HEK293 (cell line): ENCODE measurements at regions not wholly inside any gene's neighbourhood (a gene's known extent, or its start where the extent isn't known, plus 50 kb on each side); places are given as distances from the start of the nearest gene placed in this dataset.
A peak's percentile ranks its signal among the peaks of the same experiment; 100 is the strongest.

Experiments
- CTCF ChIA-PET: fragments of 350-600 bp; formaldehyde crosslinking; extraction: SDS; loops from one replicate; lab custom pipeline; 2021; ENCODE audit warnings: antibody characterized with exemption; lab: Yijun Ruan, JAX
- POLR2A ChIA-PET: fragments of 300-600 bp; formaldehyde crosslinking; extraction: SDS; loops from one replicate; lab custom pipeline; 2020; ENCODE audit warnings: antibody characterized with exemption, inconsistent platforms; lab: Yijun Ruan, JAX
- H3K27ac ChIP-seq: fragments of 200-500 bp; sonication (Bioruptor generic); 2 replicates; pipeline ENCODE4 v1.5.1; 2014; ENCODE audit warnings: low read depth, low read length, control low read depth, inconsistent platforms; ENCODE audit errors: extremely low read depth
- H3K36me3 ChIP-seq, 2 experiments: fragments of 200-500 bp in 1 of 2; sonication (Bioruptor generic) in 1 of 2; 1 replicate in 1 of 2; 2 replicates in 1 of 2; pipeline ENCODE4 v1.5.1; 2014 to 2017; ENCODE audit warnings: inconsistent platforms in 2 of 2, low read length in 2 of 2; ENCODE audit not compliant: control insufficient read depth in 2 of 2, insufficient read depth in 1 of 2
- H3K4me1 ChIP-seq: fragments of 200-500 bp; sonication (Bioruptor generic); 2 replicates; pipeline ENCODE4 v1.5.1; 2014; ENCODE audit warnings: mild to moderate bottlenecking, low read length, inconsistent platforms; ENCODE audit not compliant: control insufficient read depth, insufficient read depth
- H3K4me3 ChIP-seq: 2 replicates; pipeline ENCODE4 v1.5.1; 2011; ENCODE audit warnings: low read depth, mild to moderate bottlenecking, control low read depth, low read length, moderate library complexity
- H3K9me3 ChIP-seq: fragments of 200-500 bp; sonication (Bioruptor generic); 2 replicates; pipeline ENCODE4 v1.5.1; 2014; ENCODE audit warnings: low read depth, low read length, inconsistent platforms; ENCODE audit not compliant: control insufficient read depth, insufficient read depth
- GLI2 ChIP-seq: fragments of 450-650 bp; formaldehyde crosslinking; IDR thresholded peaks from 2 replicates; pipeline ENCODE4; 2017; ENCODE audit warnings: missing biosample characterization, missing genetic modification characterization, low read depth, borderline replicate concordance
- MYNN ChIP-seq: fragments of 450-650 bp; formaldehyde crosslinking; IDR thresholded peaks from 2 replicates; pipeline ENCODE4 v1.5.1; 2016; ENCODE audit warnings: missing biosample characterization, missing genetic modification characterization, borderline replicate concordance
- OSR2 ChIP-seq: fragments of 450-650 bp; formaldehyde crosslinking; IDR thresholded peaks from 2 replicates; pipeline ENCODE4 v1.5.1; 2016; ENCODE audit warnings: missing biosample characterization, missing genetic modification characterization
- SP7 ChIP-seq: fragments of 450-650 bp; formaldehyde crosslinking; IDR thresholded peaks from 2 replicates; pipeline ENCODE4 v1.5.1; 2016; ENCODE audit warnings: missing biosample characterization, missing genetic modification characterization
- ZBTB7A ChIP-seq: fragments of 450-650 bp; formaldehyde crosslinking; IDR thresholded peaks from 2 replicates; pipeline ENCODE4 v1.5.1; 2016; ENCODE audit warnings: low read depth, missing biosample characterization, missing genetic modification characterization
- ZNF138 ChIP-seq: fragments of 450-650 bp; formaldehyde crosslinking; IDR thresholded peaks from 2 replicates; pipeline ENCODE4 v1.5.1; 2016; ENCODE audit warnings: missing biosample characterization, missing genetic modification characterization, borderline replicate concordance
- ZNF202 ChIP-seq: fragments of 450-650 bp; formaldehyde crosslinking; IDR thresholded peaks from 2 replicates; pipeline ENCODE4 v1.5.1; 2016; ENCODE audit warnings: missing biosample characterization, missing genetic modification characterization, borderline replicate concordance
- ZNF239 ChIP-seq: fragments of 450-650 bp; formaldehyde crosslinking; IDR thresholded peaks from 2 replicates; pipeline ENCODE4 v1.5.1; 2016; ENCODE audit warnings: missing biosample characterization, missing genetic modification characterization
- ZNF302 ChIP-seq: fragments of 450-650 bp; formaldehyde crosslinking; IDR thresholded peaks from 2 replicates; pipeline ENCODE4 v1.5.1; 2016; ENCODE audit warnings: missing biosample characterization, missing genetic modification characterization, low read depth
- ZNF366 ChIP-seq: fragments of 450-650 bp; formaldehyde crosslinking; conservative IDR thresholded peaks from 2 replicates; pipeline ENCODE4 v1.5.1; 2016; ENCODE audit warnings: missing biosample characterization, missing genetic modification characterization
- ZNF48 ChIP-seq: fragments of 450-650 bp; formaldehyde crosslinking; IDR thresholded peaks from 2 replicates; pipeline ENCODE4 v1.5.1; 2016; ENCODE audit warnings: missing biosample characterization, missing genetic modification characterization
- ZNF558 ChIP-seq: fragments of 450-650 bp; formaldehyde crosslinking; IDR thresholded peaks from 2 replicates; pipeline ENCODE4 v1.5.1; 2016; ENCODE audit warnings: missing biosample characterization, missing genetic modification characterization
- ZNF610 ChIP-seq: fragments of 450-650 bp; formaldehyde crosslinking; IDR thresholded peaks from 2 replicates; pipeline ENCODE4 v1.5.1; 2016; ENCODE audit warnings: missing biosample characterization, missing genetic modification characterization, borderline replicate concordance
- ZNF664 ChIP-seq: fragments of 450-650 bp; formaldehyde crosslinking; IDR thresholded peaks from 2 replicates; pipeline ENCODE4 v1.5.1; 2016; ENCODE audit warnings: missing biosample characterization, missing genetic modification characterization
- ZNF837 ChIP-seq: fragments of 450-650 bp; formaldehyde crosslinking; IDR thresholded peaks from 2 replicates; pipeline ENCODE4 v1.5.1; 2016; ENCODE audit warnings: missing biosample characterization, missing genetic modification characterization
- TF ChIP-seq, protein P1 (sequence below): fragments of 450-650 bp; formaldehyde crosslinking; IDR thresholded peaks from 2 replicates; pipeline ENCODE4 v1.5.1; 2016; ENCODE audit warnings: missing biosample characterization, missing genetic modification characterization
- TF ChIP-seq, protein P2 (sequence below): fragments of 450-650 bp; formaldehyde crosslinking; IDR thresholded peaks from 2 replicates; pipeline ENCODE4 v1.5.1; 2016; ENCODE audit warnings: missing biosample characterization, missing genetic modification characterization
- TF ChIP-seq, protein P3 (sequence below): fragments of 450-650 bp; IDR thresholded peaks from 2 replicates; pipeline ENCODE4 v1.5.1; 2018; ENCODE audit warnings: missing biosample characterization, mild to moderate bottlenecking, missing genetic modification characterization
- TF ChIP-seq, protein P4 (sequence below): fragments of 450-650 bp; formaldehyde crosslinking; IDR thresholded peaks from 2 replicates; pipeline ENCODE4 v1.5.1; 2017; ENCODE audit warnings: missing biosample characterization, missing genetic modification characterization
- TF ChIP-seq, protein P5 (sequence below): fragments of 450-650 bp; formaldehyde crosslinking; IDR thresholded peaks from 2 replicates; pipeline ENCODE4 v1.5.1; 2016; ENCODE audit warnings: missing biosample characterization, missing genetic modification characterization
- TF ChIP-seq, protein P6 (sequence below): fragments of 450-650 bp; formaldehyde crosslinking; IDR thresholded peaks from 2 replicates; pipeline ENCODE4 v1.5.1; 2017; ENCODE audit warnings: missing biosample characterization, missing genetic modification characterization

DNA sequence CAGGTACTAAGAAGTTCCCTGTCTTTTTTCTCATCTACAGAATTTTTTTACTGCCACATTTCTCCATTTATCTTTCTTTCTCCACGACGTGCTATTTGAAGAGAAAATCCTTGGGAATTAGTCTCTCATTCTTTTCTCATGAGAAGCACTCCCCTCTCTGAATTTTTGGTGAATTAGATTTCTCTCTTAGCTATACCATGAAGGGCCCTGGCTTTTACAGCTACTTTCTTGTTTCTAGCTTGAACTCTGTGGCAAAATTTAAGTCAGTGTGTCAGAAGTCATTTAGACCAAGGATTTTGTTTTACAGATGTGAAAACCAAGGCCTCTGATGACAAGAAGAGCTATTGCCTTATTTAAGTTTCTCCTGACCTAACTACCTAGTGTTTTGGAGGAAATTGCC lies 213.1 kb downstream of the AEBP2 start:
- Histone ChIP-seq H3K36me3 (no peaks in the 10 kb centered on the region), H3K4me3 (no peak overlapping the region), H3K9me3 (no peaks in the 10 kb centered on the region), H3K4me1 (no peaks in the 10 kb centered on the region), H3K27ac (no peak overlapping the region)
- CTCF ChIA-PET, result interaction anchor here (0.6 to 0.7 kb wide), 2 partner anchors 9 to 326 kb away, joined by 3 read pairs; no protein-coding TSS in a partner anchor
- POLR2A ChIA-PET, result no interaction called here
- TF ChIP-seq ZNF837 (tag by site-specific recombination) (no peak), ZNF239 (no peak), ZNF138 (tag by site-specific recombination) (no peak), MYNN (tag by site-specific recombination) (no peak), ZNF664 (tag by site-specific recombination) (no peak), GLI2 (no peak), ZNF202 (tag by site-specific recombination) (no peak), ZNF48 (tag by site-specific recombination) (no peak), OSR2 (tag by site-specific recombination) (no peak), ZNF610 (tag by site-specific recombination) (no peak), ZBTB7A (no peak), ZNF366 (tag by site-specific recombination) (no peak), ZNF558 (tag by site-specific recombination) (no peak), ZNF302 (no peak), SP7 (tag by site-specific recombination) (no peak)
- TF ChIP-seq, protein P1, sequence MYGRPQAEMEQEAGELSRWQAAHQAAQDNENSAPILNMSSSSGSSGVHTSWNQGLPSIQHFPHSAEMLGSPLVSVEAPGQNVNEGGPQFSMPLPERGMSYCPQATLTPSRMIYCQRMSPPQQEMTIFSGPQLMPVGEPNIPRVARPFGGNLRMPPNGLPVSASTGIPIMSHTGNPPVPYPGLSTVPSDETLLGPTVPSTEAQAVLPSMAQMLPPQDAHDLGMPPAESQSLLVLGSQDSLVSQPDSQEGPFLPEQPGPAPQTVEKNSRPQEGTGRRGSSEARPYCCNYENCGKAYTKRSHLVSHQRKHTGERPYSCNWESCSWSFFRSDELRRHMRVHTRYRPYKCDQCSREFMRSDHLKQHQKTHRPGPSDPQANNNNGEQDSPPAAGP (tag by site-specific recombination), result no peak
- TF ChIP-seq, protein P2, sequence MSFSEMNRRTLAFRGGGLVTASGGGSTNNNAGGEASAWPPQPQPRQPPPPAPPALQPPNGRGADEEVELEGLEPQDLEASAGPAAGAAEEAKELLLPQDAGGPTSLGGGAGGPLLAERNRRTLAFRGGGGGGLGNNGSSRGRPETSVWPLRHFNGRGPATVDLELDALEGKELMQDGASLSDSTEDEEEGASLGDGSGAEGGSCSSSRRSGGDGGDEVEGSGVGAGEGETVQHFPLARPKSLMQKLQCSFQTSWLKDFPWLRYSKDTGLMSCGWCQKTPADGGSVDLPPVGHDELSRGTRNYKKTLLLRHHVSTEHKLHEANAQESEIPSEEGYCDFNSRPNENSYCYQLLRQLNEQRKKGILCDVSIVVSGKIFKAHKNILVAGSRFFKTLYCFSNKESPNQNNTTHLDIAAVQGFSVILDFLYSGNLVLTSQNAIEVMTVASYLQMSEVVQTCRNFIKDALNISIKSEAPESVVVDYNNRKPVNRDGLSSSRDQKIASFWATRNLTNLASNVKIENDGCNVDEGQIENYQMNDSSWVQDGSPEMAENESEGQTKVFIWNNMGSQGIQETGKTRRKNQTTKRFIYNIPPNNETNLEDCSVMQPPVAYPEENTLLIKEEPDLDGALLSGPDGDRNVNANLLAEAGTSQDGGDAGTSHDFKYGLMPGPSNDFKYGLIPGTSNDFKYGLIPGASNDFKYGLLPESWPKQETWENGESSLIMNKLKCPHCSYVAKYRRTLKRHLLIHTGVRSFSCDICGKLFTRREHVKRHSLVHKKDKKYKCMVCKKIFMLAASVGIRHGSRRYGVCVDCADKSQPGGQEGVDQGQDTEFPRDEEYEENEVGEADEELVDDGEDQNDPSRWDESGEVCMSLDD (tag by site-specific recombination), result no peak
- TF ChIP-seq, protein P3, sequence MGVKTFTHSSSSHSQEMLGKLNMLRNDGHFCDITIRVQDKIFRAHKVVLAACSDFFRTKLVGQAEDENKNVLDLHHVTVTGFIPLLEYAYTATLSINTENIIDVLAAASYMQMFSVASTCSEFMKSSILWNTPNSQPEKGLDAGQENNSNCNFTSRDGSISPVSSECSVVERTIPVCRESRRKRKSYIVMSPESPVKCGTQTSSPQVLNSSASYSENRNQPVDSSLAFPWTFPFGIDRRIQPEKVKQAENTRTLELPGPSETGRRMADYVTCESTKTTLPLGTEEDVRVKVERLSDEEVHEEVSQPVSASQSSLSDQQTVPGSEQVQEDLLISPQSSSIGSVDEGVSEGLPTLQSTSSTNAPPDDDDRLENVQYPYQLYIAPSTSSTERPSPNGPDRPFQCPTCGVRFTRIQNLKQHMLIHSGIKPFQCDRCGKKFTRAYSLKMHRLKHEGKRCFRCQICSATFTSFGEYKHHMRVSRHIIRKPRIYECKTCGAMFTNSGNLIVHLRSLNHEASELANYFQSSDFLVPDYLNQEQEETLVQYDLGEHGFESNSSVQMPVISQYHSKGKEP (tag by site-specific recombination), result no peak
- TF ChIP-seq, protein P4, sequence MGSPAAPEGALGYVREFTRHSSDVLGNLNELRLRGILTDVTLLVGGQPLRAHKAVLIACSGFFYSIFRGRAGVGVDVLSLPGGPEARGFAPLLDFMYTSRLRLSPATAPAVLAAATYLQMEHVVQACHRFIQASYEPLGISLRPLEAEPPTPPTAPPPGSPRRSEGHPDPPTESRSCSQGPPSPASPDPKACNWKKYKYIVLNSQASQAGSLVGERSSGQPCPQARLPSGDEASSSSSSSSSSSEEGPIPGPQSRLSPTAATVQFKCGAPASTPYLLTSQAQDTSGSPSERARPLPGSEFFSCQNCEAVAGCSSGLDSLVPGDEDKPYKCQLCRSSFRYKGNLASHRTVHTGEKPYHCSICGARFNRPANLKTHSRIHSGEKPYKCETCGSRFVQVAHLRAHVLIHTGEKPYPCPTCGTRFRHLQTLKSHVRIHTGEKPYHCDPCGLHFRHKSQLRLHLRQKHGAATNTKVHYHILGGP, result no peak

DNA sequence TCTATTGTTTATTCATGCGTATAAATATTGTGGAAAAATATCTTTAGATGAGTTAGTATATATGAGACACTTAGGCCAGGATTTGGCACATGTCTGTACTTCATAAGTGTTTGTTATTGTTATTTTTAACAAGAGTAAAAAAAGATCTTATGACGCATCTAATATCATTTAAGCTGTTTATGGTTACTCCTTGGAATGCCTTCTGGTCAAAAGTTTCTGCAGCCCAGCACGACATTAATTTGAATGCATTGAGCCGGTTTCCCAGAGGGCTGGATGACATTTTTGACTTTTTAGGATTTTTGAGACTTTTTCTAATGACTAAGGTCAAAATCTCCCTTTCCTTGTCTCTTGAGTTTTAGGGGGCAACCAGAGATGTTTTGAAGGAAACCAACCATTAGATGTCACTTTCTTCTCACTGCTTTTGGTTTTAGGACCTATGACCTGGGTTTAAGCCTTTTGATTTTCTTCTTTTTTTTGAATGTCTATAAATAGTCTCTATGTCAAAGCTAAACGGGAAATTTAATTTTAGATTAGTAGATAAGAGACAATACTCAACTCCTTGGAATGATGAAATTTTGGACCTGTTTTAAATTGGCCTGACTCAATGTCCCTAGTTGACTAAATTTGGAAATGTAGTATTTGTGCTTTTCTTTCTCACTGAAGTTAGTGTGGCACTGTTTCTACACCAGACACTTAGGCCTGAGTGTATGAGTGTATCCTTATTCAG lies 215.5 kb downstream of the AEBP2 start:
- POLR2A ChIA-PET, result no interaction called here
- no peak overlapping the region for H3K27ac ChIP-seq
- CTCF ChIA-PET, result interaction anchor here (0.7 to 1.5 kb wide), 3 partner anchors 11 to 547 kb away, joined by 3 to 4 read pairs (median 3); no protein-coding TSS in a partner anchor

More for the DNA sequence above, 215.5 kb downstream of the AEBP2 start:
- TF ChIP-seq, protein P5, sequence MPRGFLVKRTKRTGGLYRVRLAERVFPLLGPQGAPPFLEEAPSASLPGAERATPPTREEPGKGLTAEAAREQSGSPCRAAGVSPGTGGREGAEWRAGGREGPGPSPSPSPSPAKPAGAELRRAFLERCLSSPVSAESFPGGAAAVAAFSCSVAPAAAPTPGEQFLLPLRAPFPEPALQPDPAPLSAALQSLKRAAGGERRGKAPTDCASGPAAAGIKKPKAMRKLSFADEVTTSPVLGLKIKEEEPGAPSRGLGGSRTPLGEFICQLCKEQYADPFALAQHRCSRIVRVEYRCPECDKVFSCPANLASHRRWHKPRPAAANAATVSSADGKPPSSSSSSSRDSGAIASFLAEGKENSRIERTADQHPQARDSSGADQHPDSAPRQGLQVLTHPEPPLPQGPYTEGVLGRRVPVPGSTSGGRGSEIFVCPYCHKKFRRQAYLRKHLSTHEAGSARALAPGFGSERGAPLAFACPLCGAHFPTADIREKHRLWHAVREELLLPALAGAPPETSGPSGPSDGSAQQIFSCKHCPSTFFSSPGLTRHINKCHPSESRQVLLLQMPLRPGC (tag by site-specific recombination), result no peak
- TF ChIP-seq, protein P6, sequence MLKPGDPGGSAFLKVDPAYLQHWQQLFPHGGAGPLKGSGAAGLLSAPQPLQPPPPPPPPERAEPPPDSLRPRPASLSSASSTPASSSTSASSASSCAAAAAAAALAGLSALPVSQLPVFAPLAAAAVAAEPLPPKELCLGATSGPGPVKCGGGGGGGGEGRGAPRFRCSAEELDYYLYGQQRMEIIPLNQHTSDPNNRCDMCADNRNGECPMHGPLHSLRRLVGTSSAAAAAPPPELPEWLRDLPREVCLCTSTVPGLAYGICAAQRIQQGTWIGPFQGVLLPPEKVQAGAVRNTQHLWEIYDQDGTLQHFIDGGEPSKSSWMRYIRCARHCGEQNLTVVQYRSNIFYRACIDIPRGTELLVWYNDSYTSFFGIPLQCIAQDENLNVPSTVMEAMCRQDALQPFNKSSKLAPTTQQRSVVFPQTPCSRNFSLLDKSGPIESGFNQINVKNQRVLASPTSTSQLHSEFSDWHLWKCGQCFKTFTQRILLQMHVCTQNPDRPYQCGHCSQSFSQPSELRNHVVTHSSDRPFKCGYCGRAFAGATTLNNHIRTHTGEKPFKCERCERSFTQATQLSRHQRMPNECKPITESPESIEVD, result peak; percentile 21; the same call in 1 of the 2 replicates
- TF ChIP-seq, all 188 proteins: peak for 1
- Histone ChIP-seq H3K9me3 (no peaks in the 10 kb centered on the region), H3K4me1 (no peaks in the 10 kb centered on the region), H3K4me3 (no peak overlapping the region), H3K36me3 (no peaks in the 10 kb centered on the region)
